ENCODE measurements at regions not wholly inside any gene's neighbourhood (a gene's known extent, or its start where the extent isn't known, plus 50 kb on each side); places are given as distances from the start of the nearest gene placed in this dataset.

GRCh38 chr13:40176242-40176641 lies 490.2 kb downstream of the FOXO1 start:
- no peak for TF ChIP-seq CTCF (IDR thresholded peaks at IDR 0.05; ENCODE audit: low read length)
- TF ChIP-seq EZH2 (IDR thresholded peaks at IDR 0.05; ENCODE audit: borderline replicate concordance, low read length), result no peak
